Loucy (cell line): ENCODE measurements at regions not wholly inside any gene's neighbourhood (a gene's known extent, or its start where the extent isn't known, plus 50 kb on each side); places are given as distances from the start of the nearest gene placed in this dataset.
A peak's percentile ranks its signal among the peaks of the same experiment; 100 is the strongest.

Source experiments
- H2AFZ ChIP-seq: fragments of 200-600 bp; sonication (generic); 2 replicates; pipeline ENCODE4 v1.6.0; 2016; ENCODE audit warnings: antibody characterized with exemption, mild to moderate bottlenecking, low read length, moderate library complexity
- H3F3A ChIP-seq: fragments of 200-600 bp; 2 replicates; pipeline ENCODE4 v1.6.0; 2016; ENCODE audit warnings: antibody characterized with exemption, low read depth, mild to moderate bottlenecking
- H3K27me3 ChIP-seq: fragments of 200-600 bp; sonication (generic); 2 replicates; pipeline ENCODE4 v1.6.1; 2014; ENCODE audit warnings: low read length, mild to moderate bottlenecking; ENCODE audit not compliant: insufficient read depth, poor library complexity, severe bottlenecking
- H3K36me3 ChIP-seq: fragments of 200-600 bp; sonication (generic); 2 replicates; pipeline ENCODE4 v1.6.1; 2016; ENCODE audit warnings: low read length; ENCODE audit not compliant: insufficient read depth
- H3K4me1 ChIP-seq: fragments of 200-600 bp; sonication (generic); 2 replicates; pipeline ENCODE4 v1.5.1; 2014; ENCODE audit warnings: low read length, mild to moderate bottlenecking; ENCODE audit not compliant: insufficient read depth, poor library complexity, severe bottlenecking
- H3K4me2 ChIP-seq: fragments of 200-600 bp; sonication (generic); 2 replicates; pipeline ENCODE4 v1.6.0; 2014; ENCODE audit warnings: antibody characterized with exemption, low read length, low read depth, mild to moderate bottlenecking; ENCODE audit not compliant: poor library complexity, severe bottlenecking
- H3K4me3 ChIP-seq: fragments of 200-600 bp; sonication (generic); 2 replicates; pipeline ENCODE4 v1.5.1; 2014; ENCODE audit warnings: low read length, mild to moderate bottlenecking, mixed read lengths; ENCODE audit not compliant: poor library complexity, severe bottlenecking
- H3K79me2 ChIP-seq: fragments of 200-600 bp; sonication (generic); 2 replicates; pipeline ENCODE4 v1.6.1; 2014; ENCODE audit warnings: low read length; ENCODE audit not compliant: insufficient read depth
- H3K9ac ChIP-seq: fragments of 200-600 bp; sonication (generic); 2 replicates; pipeline ENCODE4 v1.6.0; 2014; ENCODE audit warnings: mild to moderate bottlenecking, low read depth, low read length, moderate library complexity; ENCODE audit not compliant: poor library complexity, severe bottlenecking
- H3K9me2 ChIP-seq: fragments of 200-600 bp; sonication (generic); replicated peaks from 2 replicates; pipeline ENCODE4 v1.6.1; 2016; ENCODE audit warnings: low read depth, low read length, mixed read lengths
- H3K9me3 ChIP-seq: fragments of 200-600 bp; sonication (generic); 2 replicates; pipeline ENCODE4 v1.6.1; 2014; ENCODE audit warnings: mild to moderate bottlenecking, antibody characterized with exemption, low read length, low read depth; ENCODE audit not compliant: insufficient read depth
- H4K20me1 ChIP-seq: fragments of 200-600 bp; sonication (generic); 2 replicates; pipeline ENCODE4 v1.6.0; 2014; ENCODE audit warnings: antibody characterized with exemption, low read length, mild to moderate bottlenecking; ENCODE audit not compliant: insufficient read depth, poor library complexity, severe bottlenecking
- CTCF ChIP-seq: fragments of 200-600 bp; sonication (generic); conservative IDR thresholded peaks from 2 replicates; pipeline ENCODE4 v1.5.1; 2014; ENCODE audit warnings: mild to moderate bottlenecking, antibody characterized with exemption, low read length
- EZH2phosphoT487 ChIP-seq: fragments of 200-600 bp; IDR thresholded peaks from 2 replicates; pipeline ENCODE4 v1.6.1; 2018; ENCODE audit warnings: antibody characterized with exemption, mild to moderate bottlenecking, moderate library complexity, borderline replicate concordance

GRCh38 chr12:24025153-24025798, 75.8 kb upstream of the SOX5 start:
- no peaks in the 10 kb centered on the region for H3F3A ChIP-seq
- H3K27me3 ChIP-seq: no peaks in the 10 kb centered on the region
- no peak overlapping the region for H3K4me2 ChIP-seq
- H4K20me1 ChIP-seq: no peaks in the 10 kb centered on the region
- no peak overlapping the region for H3K4me3 ChIP-seq
- H3K79me2 ChIP-seq: no peaks in the 10 kb centered on the region
- no peaks in the 10 kb centered on the region for H3K36me3 ChIP-seq
- peaks cover 2% of the 10 kb centered on the region; the same call in 1 of the 2 replicates for H3K9me3 ChIP-seq
- H3K9me2 ChIP-seq: no peaks in the 10 kb centered on the region
- H3K9ac ChIP-seq: no peak overlapping the region
- H3K4me1 ChIP-seq: peaks cover 6% of the 10 kb centered on the region
- no peak overlapping the region for H2AFZ ChIP-seq
- TF ChIP-seq CTCF (peak; percentile 65), EZH2phosphoT487 (no peak)

DNA sequence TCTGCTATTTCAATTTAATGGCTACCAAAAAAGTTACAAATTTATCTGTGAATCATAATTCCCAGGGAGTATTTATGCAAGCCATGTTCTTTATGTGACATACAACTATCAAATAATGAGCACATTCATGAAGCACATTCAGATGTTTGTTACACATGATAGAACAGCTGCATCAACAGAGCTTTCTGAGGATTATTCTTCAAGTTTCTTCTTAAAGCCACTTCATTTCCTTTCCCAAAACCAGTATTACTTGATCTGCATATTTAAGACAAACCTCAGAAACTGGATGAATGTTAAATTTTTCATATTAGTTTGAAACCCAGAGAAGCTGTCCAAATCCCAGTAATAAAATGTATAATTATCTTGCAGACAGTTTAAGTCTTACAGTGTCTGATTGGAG, 73.6 kb upstream of the SOX5 start:
- no peaks in the 10 kb centered on the region for H3K9me2 ChIP-seq
- no peak for TF ChIP-seq CTCF
- TF ChIP-seq EZH2phosphoT487: no peak
- H3K79me2 ChIP-seq: no peaks in the 10 kb centered on the region
- H3K27me3 ChIP-seq: no peaks in the 10 kb centered on the region
- no peaks in the 10 kb centered on the region for H3K36me3 ChIP-seq
- H3K9me3 ChIP-seq: no peaks in the 10 kb centered on the region
- H3K9ac ChIP-seq: no peak overlapping the region
- H3F3A ChIP-seq: no peaks in the 10 kb centered on the region
- no peak overlapping the region for H3K4me2 ChIP-seq
- no peaks in the 10 kb centered on the region for H4K20me1 ChIP-seq
- H2AFZ ChIP-seq: no peak overlapping the region
- no peak overlapping the region for H3K4me3 ChIP-seq
- H3K4me1 ChIP-seq: peaks cover 6% of the 10 kb centered on the region

DNA sequence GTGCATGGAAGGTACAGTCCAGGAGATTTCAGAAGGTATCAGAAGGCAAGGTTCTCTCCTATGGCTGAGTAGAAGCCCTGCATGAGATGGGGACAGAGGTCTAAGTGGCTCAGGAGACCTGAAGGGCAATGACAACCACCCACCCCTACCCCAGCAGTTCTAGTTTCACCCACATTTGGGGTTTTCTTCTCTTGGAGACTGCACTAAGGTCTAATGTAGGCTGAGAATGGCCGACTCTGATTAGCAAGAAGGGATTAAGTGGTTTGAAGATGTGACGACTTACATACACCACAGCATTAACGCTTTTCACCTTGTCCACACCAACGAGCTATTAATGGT, 71.7 kb upstream of the SOX5 start:
- H3K9me2 ChIP-seq: no peaks in the 10 kb centered on the region
- H4K20me1 ChIP-seq: no peaks in the 10 kb centered on the region
- H3K9me3 ChIP-seq: no peaks in the 10 kb centered on the region
- H2AFZ ChIP-seq: no peak overlapping the region
- H3K79me2 ChIP-seq: no peaks in the 10 kb centered on the region
- no peaks in the 10 kb centered on the region for H3K27me3 ChIP-seq
- H3K9ac ChIP-seq: no peak overlapping the region
- no peak overlapping the region for H3K4me2 ChIP-seq
- no peak for TF ChIP-seq CTCF
- TF ChIP-seq EZH2phosphoT487: no peak
- no peaks in the 10 kb centered on the region for H3F3A ChIP-seq
- peaks cover 5% of the 10 kb centered on the region for H3K4me1 ChIP-seq
- H3K36me3 ChIP-seq: no peaks in the 10 kb centered on the region
- H3K4me3 ChIP-seq: no peak overlapping the region
